ENCODE measurements at regions not wholly inside any gene's neighbourhood (a gene's known extent, or its start where the extent isn't known, plus 50 kb on each side); places are given as distances from the start of the nearest gene placed in this dataset.

GRCh38 chr1:60875138-60875537, 207.2 kb upstream of the NFIA start:
- TF ChIP-seq CTCF (IDR thresholded peaks at IDR 0.05; ENCODE audit: low read depth, low read length, missing input control) (no peak), REST (IDR thresholded peaks at IDR 0.05) (no peak), ATF3 (IDR thresholded peaks at IDR 0.05) (no peak), JUND (IDR thresholded peaks at IDR 0.05) (no peak)
